Stomach (tissue), 8 donors: ENCODE measurements at regions not wholly inside any gene's neighbourhood (a gene's known extent, or its start where the extent isn't known, plus 50 kb on each side); places are given as distances from the start of the nearest gene placed in this dataset.

Experiments used
- DNase-seq, 2 donors: peaks; one replicate each; pipeline versions ENCODE4 v3.0.0 to v3.0.0-alpha.2; 2013 to 2019
- H3K27ac ChIP-seq, 5 donors: fragments of 200-600 bp in 4 of 5; sonication (generic) in 4 of 5; one replicate each; pipeline ENCODE4 v1.5.1; 2013 to 2019; ENCODE audit warnings: mild to moderate bottlenecking in 1 of 5, moderate library complexity in 1 of 5
- H3K27me3 ChIP-seq, 3 donors: fragments of 200-600 bp; sonication (generic); one replicate each; pipeline ENCODE4 v1.5.1; 2017 to 2019; ENCODE audit warnings: mixed run types in 1 of 3
- H3K36me3 ChIP-seq, 4 donors: fragments of 200-600 bp; sonication (generic); 1 replicate in 3 of 4; 2 replicates in 1 of 4; pipeline ENCODE4 v1.5.1; 2016 to 2019
- H3K4me1 ChIP-seq, 4 donors: fragments of 200-600 bp; sonication (generic); one replicate each; pipeline ENCODE4 v1.5.1; 2016 to 2019
- H3K4me3 ChIP-seq, 4 donors: fragments of 200-600 bp; sonication (generic) in 3 of 4; one replicate each; pipeline ENCODE4 v1.5.1; 2016 to 2019; ENCODE audit warnings: mild to moderate bottlenecking in 1 of 4
- H3K9me3 ChIP-seq, 4 donors: fragments of 200-600 bp; sonication (generic); one replicate each; pipeline ENCODE4 v1.5.1; 2016 to 2019
- CTCF ChIP-seq, 7 experiments: fragments of 450-650 bp in 4 of 7; fragments of 200-600 bp in 3 of 7; sonication (generic) in 3 of 7; IDR thresholded peaks; one replicate each; pipeline ENCODE4 v1.5.1; 2016 to 2019; ENCODE audit warnings: antibody characterized with exemption in 7 of 7, control low read depth in 2 of 7, mild to moderate bottlenecking in 1 of 7
- EP300 ChIP-seq: sonication (generic); formaldehyde crosslinking; IDR thresholded peaks from one replicate; pipeline ENCODE4 v1.6.1; 2017; ENCODE audit warnings: antibody characterized with exemption
- POLR2A ChIP-seq, 4 donors: fragments of 450-650 bp; IDR thresholded peaks; one replicate each; pipeline ENCODE4 v1.6.1; 2016; ENCODE audit warnings: antibody characterized with exemption in 4 of 4, control low read depth in 2 of 4, mild to moderate bottlenecking in 1 of 4, moderate library complexity in 1 of 4
- POLR2AphosphoS5 ChIP-seq, 3 donors: sonication (generic); formaldehyde crosslinking; IDR thresholded peaks; one replicate each; pipeline ENCODE4 v1.6.1; 2016; ENCODE audit warnings: antibody characterized with exemption in 3 of 3
- WGBS, 5 donors: extraction: QIAGEN DNeasy Blood & Tissue Kit in 3 of 5; methylation state at CpG; one replicate each; pipeline versions ENCODE4 v1.1.5 to v1.1.7; 2013 to 2018; 5-methylcytosine and 5-hydroxymethylcytosine counted together
- intact Hi-C: fragments of 100-400 bp; cut with DNase I; formaldehyde crosslinking; loops from one replicate; pipeline ENCODE4 v1.15.1; 2023; ENCODE audit warnings: low total_unique reads
- donor health status: healthy with polysubstance abuse.
- donor health status: Bipolar disorder and iron deficiency.
- donor health status: healthy.

- Histone ChIP-seq H3K36me3 (no peaks in the 10 kb centered on the region), H3K27ac (peak overlapping the region in 2 of 5 donors; percentile 73), H3K27me3 (no peaks in the 10 kb centered on the region), H3K9me3 (no peaks in the 10 kb centered on the region), H3K4me1 (peaks cover 11 to 24% (median 13%) of the 10 kb centered on the region in 4 donors), H3K4me3 (no peak overlapping the region)
- DNase-seq: no peak
- 74 to 94% (median 79%) methylated on average over 9 to 15 of the region's 15 CpGs for WGBS, 5 donors
- TF ChIP-seq POLR2AphosphoS5 (IDR thresholded peaks at IDR 0.05): no peak
- TF ChIP-seq CTCF (IDR thresholded peaks at IDR 0.05): no peak
- no peak for TF ChIP-seq EP300
- TF ChIP-seq POLR2A (IDR thresholded peaks at IDR 0.05): no peak
- intact Hi-C loops: no loop called here
These were observed 66.6 kb upstream of the GPC1 start for GRCh38 chr2:240368781-240369331.

GRCh38 chr2:240369335-240369734, 66.1 kb upstream of the GPC1 start:
- H3K36me3 ChIP-seq: no peaks in the 10 kb centered on the region
- WGBS, 5 donors: 42 to 61% (median 51%) methylated on average over 2 to 4 of the region's 4 CpGs; no CpG with 5 or more reads in 1 of the 5 donors
- H3K27me3 ChIP-seq: no peaks in the 10 kb centered on the region
- intact Hi-C loops: no loop called here
- H3K9me3 ChIP-seq: no peaks in the 10 kb centered on the region
- DNase-seq: no peak
- H3K4me1 ChIP-seq: peaks cover 11 to 29% (median 15%) of the 10 kb centered on the region in 4 donors
- no peak for TF ChIP-seq POLR2AphosphoS5 (IDR thresholded peaks at IDR 0.05)
- no peak for TF ChIP-seq EP300
- TF ChIP-seq CTCF (IDR thresholded peaks at IDR 0.05): no peak
- TF ChIP-seq POLR2A (IDR thresholded peaks at IDR 0.05): no peak
- H3K4me3 ChIP-seq: no peak overlapping the region
- H3K27ac ChIP-seq: peak overlapping the region in 4 of 5 donors; percentile 42 to 73 (median 68)

GRCh38 chr2:240369801-240370585, 65.5 kb upstream of the GPC1 start:
- peak in 1 of 3 donors; percentile 6 for TF ChIP-seq POLR2AphosphoS5 (IDR thresholded peaks at IDR 0.05)
- no peak for TF ChIP-seq POLR2A (IDR thresholded peaks at IDR 0.05)
- TF ChIP-seq CTCF (IDR thresholded peaks at IDR 0.05): no peak
- Histone ChIP-seq H3K27ac (peak overlapping the region in 4 of 5 donors; percentile 42 to 73 (median 68)), H3K4me3 (no peak overlapping the region), H3K4me1 (peaks cover 15 to 35% (median 20%) of the 10 kb centered on the region in 4 donors), H3K36me3 (no peaks in the 10 kb centered on the region), H3K27me3 (no peaks in the 10 kb centered on the region), H3K9me3 (no peaks in the 10 kb centered on the region)
- peak; percentile 39 to 93 for DNase-seq
- intact Hi-C loops: no loop called here
- 25 to 38% (median 28%) methylated on average over 14 to 19 of the region's 19 CpGs for whole genome bisulfite sequencing, 5 donors

GRCh38 chr2:240371129-240372000, 64.1 kb upstream of the GPC1 start:
- H3K36me3 ChIP-seq: no peaks in the 10 kb centered on the region
- H3K9me3 ChIP-seq: no peaks in the 10 kb centered on the region
- no peak for DNase-seq
- no peak for TF ChIP-seq POLR2AphosphoS5 (IDR thresholded peaks at IDR 0.05)
- TF ChIP-seq EP300: no peak
- TF ChIP-seq CTCF (IDR thresholded peaks at IDR 0.05): no peak
- no peak for TF ChIP-seq POLR2A (IDR thresholded peaks at IDR 0.05)
- no peak overlapping the region for H3K4me3 ChIP-seq
- intact Hi-C loops: no loop called here
- 84 to 90% (median 89%) methylated on average over 15 to 22 of the region's 22 CpGs for WGBS, 5 donors
- peaks cover 15 to 36% (median 20%) of the 10 kb centered on the region in 4 donors for H3K4me1 ChIP-seq
- peak overlapping the region in 1 of 5 donors; percentile 73 for H3K27ac ChIP-seq
- no peaks in the 10 kb centered on the region for H3K27me3 ChIP-seq
